ENCODE measurements at regions not wholly inside any gene's neighbourhood (a gene's known extent, or its start where the extent isn't known, plus 50 kb on each side); places are given as distances from the start of the nearest gene placed in this dataset.

GRCh38 chr3:40908612-40909011 is 290.7 kb upstream of the CTNNB1 start:
- Histone ChIP-seq H3K27me3 (ENCODE audit: control insufficient read depth, insufficient read depth, low read length) (no peaks in the 10 kb centered on the region), H3K27ac (ENCODE audit: low read depth, low read length) (no peak overlapping the region), H3K9ac (ENCODE audit: low read length) (no peak overlapping the region), H3K4me3 (ENCODE audit: low read length) (no peak overlapping the region), H3K4me1 (ENCODE audit: control insufficient read depth, insufficient read depth, low read length) (peaks cover 5% of the 10 kb centered on the region), H3K36me3 (ENCODE audit: control insufficient read depth, insufficient read depth, low read length) (no peaks in the 10 kb centered on the region)

DNA sequence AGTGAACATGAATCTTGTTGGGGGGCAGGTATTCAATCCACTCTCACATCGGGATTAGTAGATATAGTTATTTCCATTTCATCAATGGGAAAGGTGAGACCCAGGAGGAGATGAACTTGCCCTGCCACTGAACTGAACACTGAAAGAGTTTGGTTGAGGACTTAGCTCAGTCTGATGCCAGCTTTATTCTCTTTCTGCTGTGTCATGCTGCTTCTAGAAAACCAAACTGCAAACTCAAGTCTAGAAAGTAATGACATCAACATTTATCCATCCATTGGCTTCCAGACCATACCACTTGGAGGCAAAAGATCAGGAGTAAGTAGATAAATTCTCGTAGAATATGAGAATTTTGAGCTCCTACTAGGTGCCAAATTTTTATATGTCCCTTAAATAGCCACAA is 288.0 kb upstream of the CTNNB1 start:
- no peaks in the 10 kb centered on the region for H3K27me3 ChIP-seq (ENCODE audit: control insufficient read depth, insufficient read depth, low read length)
- no peak overlapping the region for H3K27ac ChIP-seq (ENCODE audit: low read depth, low read length)
- no peak overlapping the region for H3K9ac ChIP-seq (ENCODE audit: low read length)

GRCh38 chr3:40911928-40912327 is 287.4 kb upstream of the CTNNB1 start:
- Histone ChIP-seq H3K27ac (ENCODE audit: low read depth, low read length) (no peak overlapping the region), H3K4me3 (ENCODE audit: low read length) (no peak overlapping the region), H3K27me3 (ENCODE audit: control insufficient read depth, insufficient read depth, low read length) (no peaks in the 10 kb centered on the region), H3K9ac (ENCODE audit: low read length) (no peak overlapping the region), H3K36me3 (ENCODE audit: control insufficient read depth, insufficient read depth, low read length) (no peaks in the 10 kb centered on the region), H3K4me1 (ENCODE audit: control insufficient read depth, insufficient read depth, low read length) (peaks cover 7% of the 10 kb centered on the region)

More for the DNA sequence above, 288.0 kb upstream of the CTNNB1 start:
- H3K4me1 ChIP-seq (ENCODE audit: control insufficient read depth, insufficient read depth, low read length), result peaks cover 7% of the 10 kb centered on the region
- no peak overlapping the region for H3K4me3 ChIP-seq (ENCODE audit: low read length)
- no peaks in the 10 kb centered on the region for H3K36me3 ChIP-seq (ENCODE audit: control insufficient read depth, insufficient read depth, low read length)

DNA sequence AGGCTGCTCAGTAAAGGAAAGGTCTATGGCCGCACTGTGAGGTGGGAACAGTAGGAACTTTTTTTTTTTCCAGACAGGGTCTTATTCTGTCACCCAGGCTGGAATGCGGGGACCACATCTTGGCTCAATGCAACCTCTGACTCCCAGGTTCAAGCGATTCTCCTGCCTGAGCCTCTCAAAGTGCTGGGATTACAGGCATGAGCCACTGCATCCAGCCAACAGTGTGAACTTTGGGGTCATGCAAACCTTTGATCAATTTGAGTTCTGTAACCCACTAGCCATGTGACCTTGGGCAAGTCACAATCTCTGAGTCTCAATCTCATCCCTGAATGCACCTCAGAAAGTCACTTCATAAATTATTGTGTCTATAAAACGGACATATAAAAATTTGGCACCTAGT is 286.8 kb upstream of the CTNNB1 start:
- no peak overlapping the region for H3K27ac ChIP-seq (ENCODE audit: low read depth, low read length)

DNA sequence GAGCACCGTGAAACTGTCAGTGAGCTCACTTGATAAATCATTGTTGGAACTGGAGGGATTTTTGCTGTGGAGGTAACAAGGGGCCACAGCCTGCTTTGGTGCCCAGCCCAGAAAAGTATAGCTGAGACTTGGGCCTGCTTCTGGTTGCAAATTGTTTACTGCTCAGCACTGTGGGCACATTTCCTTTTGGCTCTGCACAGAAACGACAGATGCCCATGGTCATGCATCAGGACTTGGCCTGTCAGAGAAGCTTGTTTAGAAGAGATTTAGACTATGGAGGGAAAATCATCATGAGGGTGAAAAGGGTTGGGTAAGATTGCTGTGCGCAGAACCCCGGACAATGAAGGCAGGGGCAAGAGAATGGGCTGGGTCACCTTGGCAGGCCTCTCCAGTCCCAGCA is 286.1 kb upstream of the CTNNB1 start:
- Histone ChIP-seq H3K4me3 (ENCODE audit: low read length) (no peak overlapping the region), H3K36me3 (ENCODE audit: control insufficient read depth, insufficient read depth, low read length) (no peaks in the 10 kb centered on the region), H3K27ac (ENCODE audit: low read depth, low read length) (no peak overlapping the region), H3K9ac (ENCODE audit: low read length) (no peak overlapping the region), H3K27me3 (ENCODE audit: control insufficient read depth, insufficient read depth, low read length) (no peaks in the 10 kb centered on the region), H3K4me1 (ENCODE audit: control insufficient read depth, insufficient read depth, low read length) (peaks cover 7% of the 10 kb centered on the region)

More for the DNA sequence above, 286.8 kb upstream of the CTNNB1 start:
- H3K4me1 ChIP-seq (ENCODE audit: control insufficient read depth, insufficient read depth, low read length), result peaks cover 7% of the 10 kb centered on the region
- no peak overlapping the region for H3K9ac ChIP-seq (ENCODE audit: low read length)
- H3K4me3 ChIP-seq (ENCODE audit: low read length), result no peak overlapping the region
- no peaks in the 10 kb centered on the region for H3K27me3 ChIP-seq (ENCODE audit: control insufficient read depth, insufficient read depth, low read length)
- no peaks in the 10 kb centered on the region for H3K36me3 ChIP-seq (ENCODE audit: control insufficient read depth, insufficient read depth, low read length)

DNA sequence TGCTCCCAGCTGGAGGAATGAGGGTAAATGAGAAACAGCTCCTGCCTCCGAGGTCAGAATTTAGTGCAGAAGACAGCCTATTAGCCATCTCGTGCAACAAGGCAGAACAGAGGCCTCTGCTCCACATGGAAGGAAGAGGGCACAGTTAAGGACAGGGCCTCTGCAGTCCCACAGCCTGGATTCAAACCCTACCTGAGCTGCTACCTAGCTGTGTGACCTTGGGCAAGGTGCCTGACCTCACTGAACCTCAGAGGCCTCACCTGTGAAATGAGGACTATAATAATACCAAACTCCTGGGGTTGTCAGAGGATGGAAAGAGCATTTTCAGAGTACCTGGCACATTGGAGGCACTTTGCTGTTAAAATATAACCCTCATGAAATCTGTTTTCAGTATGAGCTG is 285.7 kb upstream of the CTNNB1 start:
- no peak overlapping the region for H3K27ac ChIP-seq (ENCODE audit: low read depth, low read length)
- peaks cover 7% of the 10 kb centered on the region for H3K4me1 ChIP-seq (ENCODE audit: control insufficient read depth, insufficient read depth, low read length)
- H3K36me3 ChIP-seq (ENCODE audit: control insufficient read depth, insufficient read depth, low read length), result no peaks in the 10 kb centered on the region

DNA sequence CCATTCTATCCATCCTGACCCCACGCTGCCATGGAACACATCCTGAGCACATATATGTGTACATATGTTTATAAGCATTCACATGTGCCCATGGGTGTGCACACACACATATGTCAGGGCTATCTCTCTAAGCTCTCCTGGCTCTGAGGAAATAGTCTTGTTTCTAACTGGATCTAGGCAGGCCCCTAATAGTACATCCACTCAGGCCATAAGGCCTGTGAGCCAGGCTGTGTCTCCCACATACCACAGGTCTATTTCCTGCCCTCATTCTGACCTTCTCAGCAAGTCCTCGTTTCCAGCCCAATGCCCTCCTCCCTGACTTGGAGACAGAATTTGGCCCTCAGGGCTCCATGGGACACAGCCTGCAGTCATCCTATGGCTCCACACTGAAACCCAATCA is 284.8 kb upstream of the CTNNB1 start:
- Histone ChIP-seq H3K36me3 (ENCODE audit: control insufficient read depth, insufficient read depth, low read length) (no peaks in the 10 kb centered on the region), H3K27ac (ENCODE audit: low read depth, low read length) (no peak overlapping the region), H3K4me3 (ENCODE audit: low read length) (no peak overlapping the region), H3K27me3 (ENCODE audit: control insufficient read depth, insufficient read depth, low read length) (no peaks in the 10 kb centered on the region), H3K9ac (ENCODE audit: low read length) (no peak overlapping the region), H3K4me1 (ENCODE audit: control insufficient read depth, insufficient read depth, low read length) (peaks cover 7% of the 10 kb centered on the region)

More for the DNA sequence above, 285.7 kb upstream of the CTNNB1 start:
- Histone ChIP-seq H3K9ac (ENCODE audit: low read length) (no peak overlapping the region), H3K4me3 (ENCODE audit: low read length) (no peak overlapping the region), H3K27me3 (ENCODE audit: control insufficient read depth, insufficient read depth, low read length) (no peaks in the 10 kb centered on the region)

- no peaks in the 10 kb centered on the region for H3K36me3 ChIP-seq (ENCODE audit: control insufficient read depth, insufficient read depth, low read length)
- no peak overlapping the region for H3K27ac ChIP-seq (ENCODE audit: low read depth, low read length)
- no peak overlapping the region for H3K9ac ChIP-seq (ENCODE audit: low read length)
- no peak overlapping the region for H3K4me3 ChIP-seq (ENCODE audit: low read length)
- peaks cover 7% of the 10 kb centered on the region for H3K4me1 ChIP-seq (ENCODE audit: control insufficient read depth, insufficient read depth, low read length)
- no peaks in the 10 kb centered on the region for H3K27me3 ChIP-seq (ENCODE audit: control insufficient read depth, insufficient read depth, low read length)
These were observed 283.9 kb upstream of the CTNNB1 start for GRCh38 chr3:40915346-40915865.

DNA sequence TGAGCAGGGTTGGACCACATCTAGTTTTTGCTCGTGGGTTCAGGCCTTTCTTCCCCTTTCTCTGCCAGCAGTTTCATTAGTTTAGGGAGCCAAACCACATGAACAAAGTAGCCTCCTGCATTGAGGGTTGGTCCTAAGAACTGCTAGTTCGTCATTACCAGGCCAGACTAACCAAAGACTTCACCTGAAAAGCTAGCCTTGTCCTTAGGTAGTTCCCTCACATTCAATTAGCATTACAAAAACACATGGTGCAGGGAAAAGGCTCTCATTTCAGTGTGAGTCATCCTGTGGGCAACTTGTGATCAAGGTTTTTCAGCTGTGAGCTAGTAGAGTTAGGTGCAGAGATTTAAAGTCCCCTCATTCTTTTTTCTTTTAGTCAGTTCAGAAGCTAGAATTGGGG is 279.3 kb upstream of the CTNNB1 start:
- Histone ChIP-seq H3K4me3 (ENCODE audit: low read length) (no peak overlapping the region), H3K4me1 (ENCODE audit: control insufficient read depth, insufficient read depth, low read length) (no peaks in the 10 kb centered on the region), H3K9ac (ENCODE audit: low read length) (no peak overlapping the region), H3K27ac (ENCODE audit: low read depth, low read length) (no peak overlapping the region), H3K36me3 (ENCODE audit: control insufficient read depth, insufficient read depth, low read length) (no peaks in the 10 kb centered on the region), H3K27me3 (ENCODE audit: control insufficient read depth, insufficient read depth, low read length) (no peaks in the 10 kb centered on the region)

DNA sequence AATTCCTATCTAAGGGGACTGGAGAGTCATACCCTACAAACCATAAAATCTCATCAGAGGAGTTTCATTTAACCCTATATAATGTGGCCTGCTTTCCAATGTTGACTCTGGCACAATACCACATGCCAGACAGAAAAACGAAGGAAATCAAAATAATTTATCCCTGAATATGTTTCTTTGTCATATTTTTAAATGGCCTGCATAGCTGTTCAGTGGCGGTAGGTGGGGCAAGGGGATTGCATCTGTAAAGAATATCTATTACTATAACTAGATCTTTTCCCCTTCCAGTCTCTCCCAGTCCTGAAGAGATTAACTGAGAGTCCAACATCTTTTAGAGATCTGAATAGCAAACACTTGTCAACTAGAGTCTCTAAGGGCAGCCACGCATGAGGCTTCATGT is 278.1 kb upstream of the CTNNB1 start:
- no peaks in the 10 kb centered on the region for H3K4me1 ChIP-seq (ENCODE audit: control insufficient read depth, insufficient read depth, low read length)
- no peak overlapping the region for H3K4me3 ChIP-seq (ENCODE audit: low read length)
- H3K27me3 ChIP-seq (ENCODE audit: control insufficient read depth, insufficient read depth, low read length), result no peaks in the 10 kb centered on the region
- no peak overlapping the region for H3K27ac ChIP-seq (ENCODE audit: low read depth, low read length)
- no peaks in the 10 kb centered on the region for H3K36me3 ChIP-seq (ENCODE audit: control insufficient read depth, insufficient read depth, low read length)
- H3K9ac ChIP-seq (ENCODE audit: low read length), result no peak overlapping the region

DNA sequence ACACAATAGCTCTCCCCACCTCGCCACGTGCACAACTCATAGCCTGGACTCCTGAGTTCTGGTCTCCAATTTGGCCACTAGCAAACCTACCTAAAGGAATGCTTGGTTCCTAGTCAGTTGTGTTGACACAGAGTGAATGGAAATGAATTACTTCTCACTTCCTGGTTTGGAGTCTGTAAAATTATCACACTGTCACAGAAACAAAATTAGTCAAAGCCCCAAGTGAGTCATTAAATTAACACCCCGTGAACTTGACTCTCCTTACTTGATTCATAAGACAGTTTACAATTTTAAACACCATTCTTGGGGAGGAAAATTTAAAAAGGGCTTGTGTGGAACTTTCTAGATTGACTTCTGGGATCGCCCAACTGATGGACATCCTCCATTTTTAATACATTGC is 276.2 kb upstream of the CTNNB1 start:
- H3K27me3 ChIP-seq (ENCODE audit: control insufficient read depth, insufficient read depth, low read length), result no peaks in the 10 kb centered on the region
- H3K4me1 ChIP-seq (ENCODE audit: control insufficient read depth, insufficient read depth, low read length), result no peaks in the 10 kb centered on the region
- H3K27ac ChIP-seq (ENCODE audit: low read depth, low read length), result no peak overlapping the region
- H3K4me3 ChIP-seq (ENCODE audit: low read length), result no peak overlapping the region
- H3K36me3 ChIP-seq (ENCODE audit: control insufficient read depth, insufficient read depth, low read length), result no peaks in the 10 kb centered on the region
- no peak overlapping the region for H3K9ac ChIP-seq (ENCODE audit: low read length)

GRCh38 chr3:40923651-40924050 is 275.7 kb upstream of the CTNNB1 start:
- Histone ChIP-seq H3K27ac (ENCODE audit: low read depth, low read length) (no peak overlapping the region), H3K27me3 (ENCODE audit: control insufficient read depth, insufficient read depth, low read length) (no peaks in the 10 kb centered on the region), H3K4me3 (ENCODE audit: low read length) (no peak overlapping the region), H3K36me3 (ENCODE audit: control insufficient read depth, insufficient read depth, low read length) (no peaks in the 10 kb centered on the region), H3K4me1 (ENCODE audit: control insufficient read depth, insufficient read depth, low read length) (no peaks in the 10 kb centered on the region), H3K9ac (ENCODE audit: low read length) (no peak overlapping the region)

GRCh38 chr3:40924559-40925141 is 274.7 kb upstream of the CTNNB1 start:
- H3K4me1 ChIP-seq (ENCODE audit: control insufficient read depth, insufficient read depth, low read length), result no peaks in the 10 kb centered on the region
- no peak overlapping the region for H3K9ac ChIP-seq (ENCODE audit: low read length)
- no peaks in the 10 kb centered on the region for H3K36me3 ChIP-seq (ENCODE audit: control insufficient read depth, insufficient read depth, low read length)
- H3K27me3 ChIP-seq (ENCODE audit: control insufficient read depth, insufficient read depth, low read length), result no peaks in the 10 kb centered on the region
- H3K4me3 ChIP-seq (ENCODE audit: low read length), result no peak overlapping the region
- H3K27ac ChIP-seq (ENCODE audit: low read depth, low read length), result no peak overlapping the region
